SU-DHL-6 (cell line): ENCODE measurements at regions not wholly inside any gene's neighbourhood (a gene's known extent, or its start where the extent isn't known, plus 50 kb on each side); places are given as distances from the start of the nearest gene placed in this dataset.

Experiments used
- H2AFZ ChIP-seq: fragments of 200-600 bp; sonication (generic); 2 replicates; pipeline ENCODE4 v1.6.1; 2014; ENCODE audit warnings: low read depth, mild to moderate bottlenecking, moderate library complexity, mixed read lengths, antibody characterized with exemption, low read length; ENCODE audit not compliant: severe bottlenecking
- H3F3A ChIP-seq: fragments of 200-600 bp; shearing (Covaris generic); 2 replicates; pipeline ENCODE4 v1.6.0; 2016; ENCODE audit warnings: antibody characterized with exemption, mild to moderate bottlenecking; ENCODE audit not compliant: insufficient read depth
- H3K27ac ChIP-seq: fragments of 200-600 bp; sonication (generic); 2 replicates; pipeline ENCODE4 v1.5.1; 2016; ENCODE audit warnings: low read depth, mild to moderate bottlenecking, low read length, moderate library complexity, mixed read lengths
- H3K27me3 ChIP-seq: fragments of 200-600 bp; sonication (generic), shearing (Covaris generic); 2 replicates; pipeline ENCODE4 v1.6.0; 2014; ENCODE audit warnings: mild to moderate bottlenecking, low read length
- H3K36me3 ChIP-seq: fragments of 200-600 bp; sonication (generic); 2 replicates; pipeline ENCODE4 v1.6.1; 2014; ENCODE audit warnings: mild to moderate bottlenecking, low read length, mixed read lengths
- H3K4me2 ChIP-seq: fragments of 300-600, 200-600 bp; shearing (Covaris generic), sonication (generic); 2 replicates; pipeline ENCODE4 v1.6.0; 2014; ENCODE audit warnings: low read length, low read depth, mild to moderate bottlenecking; ENCODE audit not compliant: poor library complexity, severe bottlenecking
- H3K4me3 ChIP-seq: fragments of 200-600 bp; sonication (generic); 2 replicates; pipeline ENCODE4 v1.5.1; 2014; ENCODE audit warnings: antibody characterized with exemption, low read length, mild to moderate bottlenecking, mixed read lengths; ENCODE audit not compliant: insufficient read depth, poor library complexity, severe bottlenecking
- H3K79me2 ChIP-seq: fragments of 200-600 bp; sonication (generic); 2 replicates; pipeline ENCODE4 v1.6.1; 2014; ENCODE audit warnings: mild to moderate bottlenecking, low read length, moderate library complexity; ENCODE audit not compliant: insufficient read depth
- H3K9ac ChIP-seq: fragments of 200-600 bp; sonication (generic); 2 replicates; pipeline ENCODE4 v1.7.0; 2014; ENCODE audit warnings: mild to moderate bottlenecking, low read length
- H3K9me2 ChIP-seq: fragments of 200-600 bp; sonication (generic); replicated peaks from 2 replicates; pipeline ENCODE4 v1.6.1; 2014; ENCODE audit warnings: low read length; ENCODE audit not compliant: insufficient read depth
- H3K9me3 ChIP-seq: fragments of 200-600 bp; sonication (generic); 2 replicates; pipeline ENCODE4 v1.6.1; 2014; ENCODE audit warnings: low read length, mixed read lengths; ENCODE audit not compliant: insufficient read depth
- H4K20me1 ChIP-seq: fragments of 200-600 bp; sonication (generic); 2 replicates; pipeline ENCODE4 v1.6.1; 2014; ENCODE audit warnings: low read depth, mild to moderate bottlenecking, antibody characterized with exemption, low read length, moderate library complexity, mixed read lengths
- EZH2phosphoT487 ChIP-seq: fragments of 200-600 bp; sonication (generic), shearing (Covaris generic); conservative IDR thresholded peaks from 2 replicates; pipeline ENCODE4 v1.6.1; 2018; ENCODE audit warnings: mild to moderate bottlenecking, antibody characterized with exemption, low read length, moderate library complexity, mixed read lengths
- TF ChIP-seq, protein P1 (sequence below): fragments of 200-600 bp; sonication (generic); IDR thresholded peaks from one replicate; pipeline ENCODE4 v1.5.1; 2017; ENCODE audit warnings: antibody characterized with exemption, mild to moderate bottlenecking, low read length, moderate library complexity; ENCODE audit not compliant: insufficient read depth, poor library complexity, severe bottlenecking

DNA sequence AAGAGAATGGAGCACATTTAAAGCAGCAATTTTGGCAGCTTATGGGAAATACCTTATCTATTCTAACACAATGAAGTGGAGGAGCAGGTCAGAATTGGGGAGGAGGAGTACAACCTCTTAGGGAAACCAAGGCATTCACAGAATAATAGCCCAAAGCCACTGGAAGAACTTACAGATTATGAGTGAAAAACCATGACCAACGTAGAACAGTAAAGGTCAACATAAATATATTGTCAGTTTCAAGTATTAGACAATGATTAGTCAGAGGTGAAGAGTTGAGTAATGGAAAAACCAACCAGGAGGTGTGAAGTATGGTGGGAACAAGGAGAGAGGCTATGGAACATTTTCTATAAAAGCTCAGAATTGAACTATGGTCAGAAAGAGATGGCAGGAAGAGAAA, 304.3 kb upstream of the SP4 start:
- Histone ChIP-seq H4K20me1 (no peaks in the 10 kb centered on the region), H3K9me2 (no peaks in the 10 kb centered on the region), H3K9ac (no peak overlapping the region), H3K27me3 (no peaks in the 10 kb centered on the region), H3K36me3 (no peaks in the 10 kb centered on the region), H3F3A (no peaks in the 10 kb centered on the region), H3K4me3 (no peak overlapping the region), H2AFZ (no peak overlapping the region), H3K79me2 (no peaks in the 10 kb centered on the region), H3K27ac (no peak overlapping the region), H3K9me3 (no peaks in the 10 kb centered on the region), H3K4me2 (no peak overlapping the region)
- TF ChIP-seq EZH2phosphoT487, result no peak
- TF ChIP-seq, protein P1, sequence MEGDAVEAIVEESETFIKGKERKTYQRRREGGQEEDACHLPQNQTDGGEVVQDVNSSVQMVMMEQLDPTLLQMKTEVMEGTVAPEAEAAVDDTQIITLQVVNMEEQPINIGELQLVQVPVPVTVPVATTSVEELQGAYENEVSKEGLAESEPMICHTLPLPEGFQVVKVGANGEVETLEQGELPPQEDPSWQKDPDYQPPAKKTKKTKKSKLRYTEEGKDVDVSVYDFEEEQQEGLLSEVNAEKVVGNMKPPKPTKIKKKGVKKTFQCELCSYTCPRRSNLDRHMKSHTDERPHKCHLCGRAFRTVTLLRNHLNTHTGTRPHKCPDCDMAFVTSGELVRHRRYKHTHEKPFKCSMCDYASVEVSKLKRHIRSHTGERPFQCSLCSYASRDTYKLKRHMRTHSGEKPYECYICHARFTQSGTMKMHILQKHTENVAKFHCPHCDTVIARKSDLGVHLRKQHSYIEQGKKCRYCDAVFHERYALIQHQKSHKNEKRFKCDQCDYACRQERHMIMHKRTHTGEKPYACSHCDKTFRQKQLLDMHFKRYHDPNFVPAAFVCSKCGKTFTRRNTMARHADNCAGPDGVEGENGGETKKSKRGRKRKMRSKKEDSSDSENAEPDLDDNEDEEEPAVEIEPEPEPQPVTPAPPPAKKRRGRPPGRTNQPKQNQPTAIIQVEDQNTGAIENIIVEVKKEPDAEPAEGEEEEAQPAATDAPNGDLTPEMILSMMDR, result no peak

DNA sequence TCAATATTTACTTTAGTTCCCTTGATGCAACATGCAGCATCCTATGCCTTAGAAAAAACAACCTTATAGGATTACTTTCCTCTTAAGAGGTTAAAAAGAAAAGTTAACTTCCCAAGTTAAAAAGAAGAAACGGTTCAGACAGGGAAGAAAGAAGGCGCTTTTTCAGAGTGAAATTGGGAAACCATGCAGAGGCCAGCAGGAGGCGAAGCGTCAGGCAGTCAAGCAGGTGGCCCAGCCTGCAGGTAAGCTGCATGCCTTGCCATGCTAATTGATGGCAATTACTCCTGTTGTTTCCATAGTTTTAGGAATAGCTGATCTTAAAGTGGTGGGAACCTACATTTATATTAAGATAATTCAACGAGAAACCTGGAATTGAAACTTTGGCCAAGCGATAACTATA, 302.6 kb upstream of the SP4 start:
- Histone ChIP-seq H3K9ac (no peak overlapping the region), H3K9me2 (no peaks in the 10 kb centered on the region), H4K20me1 (no peaks in the 10 kb centered on the region), H2AFZ (no peak overlapping the region), H3F3A (no peaks in the 10 kb centered on the region), H3K4me2 (no peak overlapping the region), H3K4me3 (no peak overlapping the region), H3K9me3 (no peaks in the 10 kb centered on the region), H3K27ac (no peak overlapping the region), H3K79me2 (no peaks in the 10 kb centered on the region), H3K36me3 (no peaks in the 10 kb centered on the region), H3K27me3 (no peaks in the 10 kb centered on the region)
- TF ChIP-seq, protein P1, result no peak
- no peak for TF ChIP-seq EZH2phosphoT487

DNA sequence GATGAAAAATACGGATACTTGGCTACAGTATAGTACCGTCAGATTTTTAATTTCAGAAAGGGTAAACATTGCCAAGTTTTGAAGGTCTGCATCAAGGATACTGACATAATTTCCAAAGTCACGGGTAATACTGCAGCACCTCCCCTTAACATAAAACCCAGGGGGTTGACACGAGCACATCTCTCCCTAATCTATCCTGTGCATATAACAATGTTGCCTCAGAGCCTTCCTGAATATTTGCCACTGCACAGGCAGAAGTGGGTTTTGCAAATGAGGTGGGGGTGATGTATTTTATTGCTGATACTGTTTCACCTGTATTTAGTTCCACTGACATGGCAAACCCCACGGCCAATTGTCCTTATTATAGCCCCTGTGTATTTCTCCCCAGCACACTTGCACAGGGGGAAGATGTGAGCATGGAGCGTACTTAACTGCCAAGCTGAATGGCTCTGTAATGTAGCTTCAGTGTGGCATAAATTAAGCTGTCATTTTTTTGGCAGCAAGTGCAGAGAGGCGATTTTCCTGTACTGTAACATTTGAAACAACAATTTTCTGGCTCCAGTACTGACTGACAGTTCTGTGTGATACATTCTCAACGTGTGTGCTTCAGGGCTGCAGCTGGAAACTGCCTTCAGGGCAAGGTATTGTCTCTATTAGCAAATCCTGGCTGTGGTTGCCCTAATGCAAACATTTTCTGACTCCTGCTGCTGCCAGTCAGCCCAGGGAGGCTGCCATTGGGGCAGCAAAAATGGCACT, 299.6 kb upstream of the SP4 start:
- H3K27ac ChIP-seq, result no peak overlapping the region
- H3K9me3 ChIP-seq, result no peaks in the 10 kb centered on the region
- TF ChIP-seq, protein P1, result no peak
- no peak for TF ChIP-seq EZH2phosphoT487
- no peak overlapping the region for H3K4me2 ChIP-seq
- H2AFZ ChIP-seq, result no peak overlapping the region
- H3K4me3 ChIP-seq, result no peak overlapping the region
- no peaks in the 10 kb centered on the region for H3K27me3 ChIP-seq
- H3K9me2 ChIP-seq, result no peaks in the 10 kb centered on the region
- H4K20me1 ChIP-seq, result no peaks in the 10 kb centered on the region
- no peaks in the 10 kb centered on the region for H3K79me2 ChIP-seq
- H3K9ac ChIP-seq, result no peak overlapping the region
- no peaks in the 10 kb centered on the region for H3K36me3 ChIP-seq
- no peaks in the 10 kb centered on the region for H3F3A ChIP-seq
